HEK293 (cell line): ENCODE measurements at regions not wholly inside any gene's neighbourhood (a gene's known extent, or its start where the extent isn't known, plus 50 kb on each side); places are given as distances from the start of the nearest gene placed in this dataset.
"Not testable (repeated sequence)": the region's sequence is repeated elsewhere in the genome, so short reads cannot be mapped to it uniquely, and the experiment has no call there.

Source experiments
- OSR2 ChIP-seq: fragments of 450-650 bp; formaldehyde crosslinking; IDR thresholded peaks from 2 replicates; pipeline ENCODE4 v1.5.1; 2016; ENCODE audit warnings: missing biosample characterization, missing genetic modification characterization
- YY1 ChIP-seq: fragments of 450-650 bp; formaldehyde crosslinking; IDR thresholded peaks from 2 replicates; pipeline ENCODE4 v1.5.1; 2018; ENCODE audit warnings: missing biosample characterization, missing genetic modification characterization
- ZBTB1 ChIP-seq: fragments of 450-650 bp; formaldehyde crosslinking; IDR thresholded peaks from 2 replicates; pipeline ENCODE4 v1.5.1; 2016; ENCODE audit warnings: missing biosample characterization, missing genetic modification characterization
- ZNF266 ChIP-seq: fragments of 450-650 bp; formaldehyde crosslinking; IDR thresholded peaks from 2 replicates; pipeline ENCODE4 v1.5.1; 2016; ENCODE audit warnings: missing biosample characterization, missing genetic modification characterization, low read depth
- ZNF426 ChIP-seq: fragments of 450-650 bp; formaldehyde crosslinking; IDR thresholded peaks from 2 replicates; pipeline ENCODE4 v1.5.1; 2017; ENCODE audit warnings: missing biosample characterization, missing genetic modification characterization, mild to moderate bottlenecking, inconsistent platforms, moderate library complexity
- TF ChIP-seq, protein P1 (sequence below): fragments of 450-650 bp; formaldehyde crosslinking; IDR thresholded peaks from 2 replicates; pipeline ENCODE4 v1.5.1; 2016; ENCODE audit warnings: missing biosample characterization, missing genetic modification characterization
- TF ChIP-seq, protein P2 (sequence below): fragments of 450-650 bp; formaldehyde crosslinking; IDR thresholded peaks from 2 replicates; pipeline ENCODE4 v1.5.1; 2016; ENCODE audit warnings: missing biosample characterization, missing genetic modification characterization

DNA sequence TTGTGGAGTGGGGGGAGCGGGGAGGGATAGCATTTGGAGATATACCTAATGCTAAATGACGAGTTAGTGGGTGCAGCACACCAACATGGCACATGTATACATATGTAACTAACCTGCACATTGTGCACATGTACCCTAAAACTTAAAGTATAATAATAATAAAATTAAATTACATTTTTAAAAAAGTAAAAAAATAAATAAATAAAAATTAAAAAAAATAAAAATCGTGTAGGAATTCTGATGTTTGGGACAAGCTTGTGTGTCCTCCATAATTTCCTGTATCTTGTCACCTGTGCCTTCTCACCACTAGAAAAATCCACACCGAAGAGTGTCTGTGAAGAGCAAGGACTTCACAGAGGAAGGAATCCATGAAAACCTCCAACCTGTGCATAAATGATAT is 400.5 kb upstream of the MGMT start:
- TF ChIP-seq ZBTB1 (tag by site-specific recombination); OSR2 (tag by site-specific recombination); ZNF426; YY1 (tag by site-specific recombination); ZNF266 (tag by site-specific recombination): not testable (repeated sequence)
- TF ChIP-seq, protein P1, sequence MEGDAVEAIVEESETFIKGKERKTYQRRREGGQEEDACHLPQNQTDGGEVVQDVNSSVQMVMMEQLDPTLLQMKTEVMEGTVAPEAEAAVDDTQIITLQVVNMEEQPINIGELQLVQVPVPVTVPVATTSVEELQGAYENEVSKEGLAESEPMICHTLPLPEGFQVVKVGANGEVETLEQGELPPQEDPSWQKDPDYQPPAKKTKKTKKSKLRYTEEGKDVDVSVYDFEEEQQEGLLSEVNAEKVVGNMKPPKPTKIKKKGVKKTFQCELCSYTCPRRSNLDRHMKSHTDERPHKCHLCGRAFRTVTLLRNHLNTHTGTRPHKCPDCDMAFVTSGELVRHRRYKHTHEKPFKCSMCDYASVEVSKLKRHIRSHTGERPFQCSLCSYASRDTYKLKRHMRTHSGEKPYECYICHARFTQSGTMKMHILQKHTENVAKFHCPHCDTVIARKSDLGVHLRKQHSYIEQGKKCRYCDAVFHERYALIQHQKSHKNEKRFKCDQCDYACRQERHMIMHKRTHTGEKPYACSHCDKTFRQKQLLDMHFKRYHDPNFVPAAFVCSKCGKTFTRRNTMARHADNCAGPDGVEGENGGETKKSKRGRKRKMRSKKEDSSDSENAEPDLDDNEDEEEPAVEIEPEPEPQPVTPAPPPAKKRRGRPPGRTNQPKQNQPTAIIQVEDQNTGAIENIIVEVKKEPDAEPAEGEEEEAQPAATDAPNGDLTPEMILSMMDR (tag by site-specific recombination): not testable (repeated sequence)
- TF ChIP-seq, protein P2, sequence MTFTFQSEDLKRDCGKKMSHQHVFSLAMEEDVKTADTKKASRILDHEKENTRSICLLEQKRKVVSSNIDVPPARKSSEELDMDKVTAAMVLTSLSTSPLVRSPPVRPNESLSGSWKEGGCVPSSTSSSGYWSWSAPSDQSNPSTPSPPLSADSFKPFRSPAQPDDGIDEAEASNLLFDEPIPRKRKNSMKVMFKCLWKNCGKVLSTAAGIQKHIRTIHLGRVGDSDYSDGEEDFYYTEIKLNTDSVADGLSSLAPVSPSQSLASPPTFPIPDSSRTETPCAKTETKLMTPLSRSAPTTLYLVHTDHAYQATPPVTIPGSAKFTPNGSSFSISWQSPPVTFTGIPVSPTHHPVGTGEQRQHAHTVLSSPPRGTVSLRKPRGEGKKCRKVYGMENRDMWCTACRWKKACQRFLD (tag by site-specific recombination): not testable (repeated sequence)
